NCI-H460 (cell line): ENCODE measurements at regions not wholly inside any gene's neighbourhood (a gene's known extent, or its start where the extent isn't known, plus 50 kb on each side); places are given as distances from the start of the nearest gene placed in this dataset.

Source experiments
- DNase-seq: peaks from one replicate; pipeline ENCODE4 v3.0.0-alpha.2; 2016; ENCODE audit warnings: low read depth; ENCODE audit errors: extremely low read depth

DNA sequence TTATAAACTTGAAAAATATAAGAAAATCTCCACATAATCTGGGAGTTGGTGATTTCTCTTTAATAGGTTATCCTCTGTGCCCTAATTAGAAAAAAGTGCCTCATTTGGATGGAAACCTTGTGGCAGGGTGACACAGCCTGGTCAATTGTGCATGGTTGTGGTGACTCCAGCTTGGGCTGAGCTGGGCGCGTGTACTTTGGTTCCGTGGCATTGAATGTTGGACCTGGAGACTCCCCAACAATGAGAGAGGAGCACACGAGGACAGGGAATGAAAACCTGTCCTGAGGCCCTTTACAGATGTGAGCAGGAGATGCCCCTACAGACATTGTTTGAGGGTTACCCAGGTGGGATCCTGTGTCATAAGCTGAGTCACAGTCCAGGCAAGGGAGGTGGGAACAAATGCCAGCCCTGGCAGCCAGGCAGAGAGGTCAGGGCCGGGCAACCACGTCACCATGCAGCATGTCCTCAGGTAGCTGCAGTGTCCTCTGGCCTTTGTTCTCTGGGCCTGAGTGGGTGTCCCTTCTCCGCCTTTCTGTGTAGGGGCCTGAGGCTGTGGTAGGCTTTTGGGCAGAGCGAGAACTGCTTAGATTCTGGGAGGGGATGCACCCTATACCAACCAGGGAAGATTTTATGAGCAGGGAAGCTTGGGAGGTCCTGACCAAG lies 147.4 kb upstream of the TBX20 start:
- no peak for DNase-seq

DNA sequence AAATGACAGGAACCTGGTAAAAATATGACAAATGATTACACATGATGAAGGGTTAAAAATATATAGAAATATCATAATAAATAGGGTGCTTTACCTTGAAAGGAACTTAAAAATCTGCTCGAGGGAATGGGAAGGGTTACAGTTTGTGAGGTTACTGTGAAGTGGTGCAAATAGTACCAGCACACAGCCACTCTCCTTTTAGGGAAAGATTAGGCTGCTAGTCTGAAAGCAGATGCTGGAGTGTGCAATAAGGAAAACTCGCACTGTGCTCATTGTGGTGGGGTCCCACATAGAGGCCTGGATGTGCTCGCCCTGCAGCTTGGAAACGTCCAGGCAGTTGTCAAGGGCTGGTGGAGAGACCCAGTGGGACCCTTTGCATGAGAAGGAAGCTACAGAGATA lies 145.9 kb upstream of the TBX20 start:
- no peak for DNase-seq

DNA sequence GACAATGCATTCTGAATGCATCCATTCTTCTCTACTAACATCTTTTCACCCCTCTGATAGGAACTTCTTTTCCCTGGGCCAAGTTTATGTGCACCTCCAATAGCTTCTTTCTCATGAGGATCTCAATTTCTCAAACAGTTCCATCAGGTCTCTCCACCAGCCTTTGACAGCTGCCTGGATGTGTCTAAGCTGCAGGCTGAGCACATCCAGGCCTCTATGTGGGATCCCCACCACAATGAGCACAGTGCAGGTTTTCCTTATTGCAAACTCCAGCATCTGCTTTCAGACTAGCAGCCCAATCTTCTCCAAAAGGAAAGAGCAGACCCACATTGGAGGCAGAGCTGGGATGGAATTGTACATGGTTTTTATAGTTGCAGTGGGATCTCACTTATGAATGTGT lies 145.3 kb upstream of the TBX20 start:
- no peak for DNase-seq

DNA sequence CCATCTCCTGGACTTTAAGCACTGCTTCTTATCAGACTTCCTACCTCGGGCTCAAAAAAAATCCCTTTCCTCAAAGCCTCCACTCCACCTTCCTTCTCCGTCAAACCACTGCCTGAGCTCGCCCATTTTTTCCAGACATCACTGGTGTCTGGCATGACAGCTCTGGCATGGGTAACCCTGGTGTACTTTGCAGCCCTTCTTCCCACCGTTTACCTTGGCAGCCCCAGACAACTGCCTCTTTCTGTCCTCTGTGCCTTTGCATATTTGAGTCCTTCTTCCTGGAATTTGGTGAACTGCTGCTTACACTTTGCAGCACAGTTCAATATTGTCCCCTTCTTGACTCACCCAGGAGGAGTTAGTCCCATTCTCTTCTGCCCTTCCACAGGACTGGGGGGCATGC lies 144.6 kb upstream of the TBX20 start:
- no peak for DNase-seq

DNA sequence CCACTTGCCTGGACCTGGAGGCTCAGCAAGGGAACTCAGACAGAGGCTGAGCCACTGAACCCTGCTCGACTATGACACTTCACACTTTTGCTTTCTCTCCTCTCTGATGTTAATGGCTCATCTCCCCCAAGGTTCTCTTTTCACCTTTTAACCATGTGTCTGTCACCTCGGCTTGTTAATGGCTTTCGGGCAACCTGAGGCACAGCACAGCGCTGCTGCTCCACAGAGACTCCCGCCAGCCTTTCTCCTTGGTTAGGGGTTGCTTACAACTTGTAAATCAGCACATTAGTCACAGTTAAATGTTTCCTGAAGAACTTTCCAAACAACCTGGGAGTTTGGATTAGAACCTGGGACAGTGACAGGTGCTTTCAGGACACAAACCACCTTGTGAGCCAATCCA lies 136.2 kb upstream of the TBX20 start:
- no peak for DNase-seq

DNA sequence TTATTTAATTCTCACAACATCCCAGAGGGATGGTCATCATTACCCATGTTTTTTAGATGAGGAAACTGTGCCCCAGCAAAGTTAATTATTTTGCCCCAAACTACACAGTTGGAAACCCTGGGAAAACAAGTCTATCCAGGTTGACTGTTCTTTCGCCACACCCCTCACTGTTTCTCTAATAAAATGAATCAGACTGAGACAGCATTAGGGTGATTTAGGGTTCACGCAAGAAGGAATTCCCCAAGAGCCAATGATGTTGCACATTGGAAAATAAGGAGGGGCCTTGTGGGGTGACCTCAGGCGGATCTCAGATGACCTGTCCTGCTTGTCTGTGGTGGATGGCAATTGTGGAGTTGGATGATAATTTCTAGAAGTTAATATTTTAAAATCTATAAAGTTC lies 135.7 kb upstream of the TBX20 start:
- no peak for DNase-seq

DNA sequence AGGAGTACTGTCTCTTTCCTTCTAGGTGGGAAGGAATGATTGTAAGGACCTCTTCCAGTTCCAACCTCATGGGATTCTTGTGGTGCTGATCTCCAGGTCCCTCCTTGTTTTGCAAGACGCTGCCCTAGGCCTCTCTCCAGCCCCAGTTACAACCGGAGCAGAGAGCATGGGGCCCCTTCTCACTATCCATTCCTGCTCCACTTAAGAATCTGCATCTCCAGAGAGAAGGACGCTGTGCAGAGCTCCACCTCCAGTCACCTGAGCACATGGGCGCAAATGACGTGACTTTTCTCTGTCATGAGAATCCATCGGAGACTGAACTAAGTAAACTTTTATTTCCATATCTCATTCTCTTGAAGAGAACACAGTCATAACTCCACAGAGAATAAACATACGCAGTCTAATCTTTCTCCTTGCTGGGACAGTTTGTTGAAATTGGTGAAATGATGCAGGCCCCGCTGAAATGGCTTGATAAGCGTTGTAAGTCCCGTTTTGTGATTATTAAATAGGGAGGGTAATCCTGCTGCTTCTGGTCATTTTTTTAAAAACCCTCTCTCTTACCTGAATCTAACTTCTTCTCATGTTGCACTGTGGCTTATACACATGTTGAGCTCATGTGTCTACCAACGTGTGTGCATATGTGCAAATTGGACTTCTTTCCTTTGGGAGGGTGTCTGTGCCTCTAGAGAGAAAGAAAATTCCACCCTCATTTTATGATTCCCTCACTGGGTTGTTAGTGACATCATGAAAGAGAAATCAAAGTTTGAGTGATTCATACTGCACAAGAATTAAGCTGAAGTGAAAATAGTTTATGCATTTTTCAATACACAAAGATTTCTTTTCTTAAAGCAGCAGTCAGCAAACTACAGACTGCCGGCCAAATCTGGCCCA lies 133.2 kb upstream of the TBX20 start:
- no peak for DNase-seq

DNA sequence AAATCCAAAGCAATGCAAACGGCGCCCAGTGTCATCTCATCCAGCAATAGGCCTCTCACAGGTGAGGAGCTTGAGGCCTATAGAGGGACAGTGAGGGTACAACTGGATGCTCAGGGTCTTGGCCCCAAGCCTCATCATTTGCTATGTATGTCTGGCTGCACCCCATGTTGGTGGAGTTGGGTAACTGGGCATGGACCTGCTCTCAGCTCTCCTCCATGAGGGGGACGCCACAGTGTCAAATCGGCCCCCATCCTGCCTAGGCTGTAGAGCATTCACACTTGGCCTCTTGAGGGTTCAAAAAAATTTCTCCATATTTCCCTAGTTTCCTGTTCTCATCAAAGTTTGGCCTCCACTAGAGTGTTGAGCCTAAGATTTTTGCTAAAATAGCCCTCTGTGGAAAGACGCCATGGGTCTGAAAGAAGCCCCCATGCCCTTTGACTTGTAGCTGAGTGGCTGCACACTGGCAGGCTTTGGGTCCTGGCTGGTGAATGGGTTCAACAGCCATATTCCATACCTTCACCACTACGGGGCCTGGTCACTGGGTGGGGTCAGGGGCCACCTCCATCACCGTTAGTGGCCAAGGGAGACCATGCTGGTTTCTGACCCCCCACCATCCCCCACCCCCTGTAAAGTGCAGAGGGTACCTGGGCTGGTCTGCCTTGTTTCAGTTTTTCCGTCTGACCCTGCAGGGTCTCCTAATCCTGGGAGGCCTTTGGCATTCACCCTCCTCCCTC lies 132.3 kb upstream of the TBX20 start:
- DNase-seq: no peak

DNA sequence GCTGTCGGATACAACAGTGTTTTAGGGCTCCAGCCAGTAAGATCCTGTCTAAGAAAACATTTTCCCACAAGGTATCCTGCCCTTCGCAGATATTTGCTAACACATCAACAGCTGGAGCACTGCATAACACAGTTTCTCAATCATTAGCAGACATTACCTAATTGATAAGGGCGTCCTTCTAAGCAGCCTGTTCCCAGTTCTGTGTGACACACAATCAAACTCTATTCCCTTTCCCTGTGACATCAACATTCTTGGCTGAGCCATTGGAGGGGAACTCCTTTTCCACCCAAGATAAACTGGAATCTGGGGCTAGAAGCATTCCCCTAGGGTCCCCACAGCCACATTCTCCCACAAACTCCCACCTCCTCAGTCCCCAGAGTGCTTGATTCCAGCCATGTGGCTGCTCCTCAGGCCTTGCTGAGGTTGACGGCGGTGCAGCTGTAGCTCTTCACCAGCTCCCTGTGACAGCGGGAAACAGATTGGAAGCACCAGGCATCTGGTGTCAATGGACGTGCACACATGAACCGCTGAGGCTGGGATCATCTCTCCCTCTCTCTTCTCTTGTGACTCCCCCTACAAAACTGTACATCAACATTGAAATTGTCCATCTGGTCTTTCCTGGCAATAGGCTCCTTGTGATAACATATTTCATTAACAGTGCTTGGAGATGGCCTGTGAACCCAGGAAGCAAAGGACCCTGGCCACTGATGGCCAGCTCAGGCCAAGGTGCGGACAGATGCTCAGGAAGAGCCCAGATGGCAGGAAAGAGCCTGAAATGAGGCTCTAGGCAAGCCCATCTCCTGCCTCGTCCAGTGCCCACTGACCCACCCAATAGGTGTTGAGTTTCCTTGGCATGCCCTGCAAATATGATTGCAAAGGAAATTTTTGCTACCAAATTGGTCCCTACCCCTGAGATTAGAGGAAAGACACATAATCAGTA lies 131.1 kb upstream of the TBX20 start:
- no peak for DNase-seq

DNA sequence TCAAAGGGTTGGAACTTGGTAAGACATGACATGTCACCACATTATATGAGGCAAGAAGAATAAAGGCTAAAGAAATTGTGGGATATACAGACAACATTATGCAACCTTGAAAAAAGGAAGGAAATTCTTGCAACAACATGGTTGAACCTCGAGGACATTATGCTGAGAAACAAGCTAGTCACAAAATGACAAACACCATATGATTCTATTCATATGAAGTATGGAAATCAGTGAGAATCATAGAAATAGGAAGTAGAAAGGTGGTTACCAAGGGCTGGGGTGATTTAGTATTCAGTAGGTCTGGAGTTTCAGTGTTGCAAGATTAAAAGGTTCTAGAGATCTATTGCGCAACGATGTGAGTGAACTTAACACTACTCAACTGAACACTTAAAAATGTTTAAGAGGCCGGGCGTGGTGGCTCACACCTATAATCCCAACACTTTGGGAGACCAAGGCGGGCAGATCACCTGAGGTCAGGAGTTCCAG lies 126.9 kb upstream of the TBX20 start:
- DNase-seq: no peak

DNA sequence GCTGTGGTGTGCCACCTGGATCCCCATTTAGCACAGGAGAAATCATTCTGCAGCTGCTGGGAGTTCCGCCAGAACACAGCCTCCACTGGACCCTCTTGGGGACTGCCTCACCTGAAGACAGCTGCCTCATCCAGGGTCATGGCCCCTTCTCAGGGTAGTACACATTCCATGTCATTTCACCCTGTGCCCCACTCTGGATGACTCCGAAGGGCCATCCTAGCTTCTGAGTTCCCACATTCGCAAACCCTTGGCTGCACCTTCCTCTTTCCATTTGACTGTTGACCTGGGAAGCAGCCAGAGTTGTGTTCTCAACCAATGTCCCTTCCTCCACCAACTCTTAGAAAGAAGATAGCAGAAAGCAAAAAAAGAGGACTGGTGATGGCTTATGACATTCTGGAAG lies 125.6 kb upstream of the TBX20 start:
- no peak for DNase-seq

DNA sequence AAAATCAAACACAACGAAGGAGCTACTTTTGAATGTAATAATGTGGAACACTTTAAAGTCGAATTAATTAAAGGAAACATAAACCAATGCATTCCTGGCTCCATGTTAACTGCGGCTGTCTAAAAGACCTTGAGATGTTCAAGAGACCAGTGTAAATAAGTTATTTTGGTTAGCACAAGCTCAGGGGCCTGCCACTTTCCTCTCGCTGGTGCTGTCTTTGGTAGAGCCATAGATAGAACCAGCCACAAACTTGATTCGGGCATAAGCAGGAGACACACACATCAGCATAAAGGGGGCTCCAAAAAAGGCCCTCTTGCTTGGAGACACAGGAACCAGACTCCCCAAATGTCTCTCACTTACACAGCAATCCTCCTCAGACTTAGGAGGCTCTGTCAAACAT lies 121.6 kb upstream of the TBX20 start:
- DNase-seq: no peak

DNA sequence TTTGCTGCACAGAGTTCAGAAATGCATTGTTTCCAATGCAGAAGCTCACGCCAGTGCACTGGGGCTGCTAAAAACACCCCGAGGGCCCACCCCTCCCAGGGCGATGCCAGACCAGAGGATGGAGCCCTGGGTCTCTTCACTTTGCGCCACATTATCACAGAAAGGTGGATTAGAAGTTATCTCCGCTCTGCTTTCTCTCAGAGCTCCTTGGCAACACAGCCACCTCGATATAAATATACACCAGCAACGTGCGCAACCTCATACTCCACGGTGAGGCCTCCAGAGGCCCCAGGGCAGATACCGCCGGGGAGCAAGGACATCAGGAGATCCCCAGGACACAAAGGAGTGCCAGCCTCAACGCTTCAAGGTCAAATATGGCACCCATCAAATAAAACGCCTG lies 121.0 kb upstream of the TBX20 start:
- DNase-seq: no peak

DNA sequence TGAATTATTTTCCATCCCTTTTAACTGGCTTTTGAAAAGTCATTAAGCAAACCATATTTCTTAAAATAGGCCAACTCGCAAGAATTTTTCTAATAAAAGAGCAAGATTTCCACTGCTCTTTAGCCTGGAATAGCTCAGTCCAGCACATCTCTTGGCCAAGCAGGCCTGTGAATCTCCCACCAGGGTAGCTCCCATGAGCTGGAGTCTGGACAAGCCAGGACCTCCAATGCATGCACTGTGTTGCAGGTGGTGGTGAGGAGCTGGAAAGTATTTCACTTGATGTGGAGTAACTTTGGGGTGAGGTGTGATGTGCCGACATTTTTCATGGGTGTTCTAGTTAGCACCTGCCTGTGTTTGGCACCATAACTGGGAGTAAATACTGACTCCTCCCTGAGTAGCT lies 117.3 kb upstream of the TBX20 start:
- no peak for DNase-seq

DNA sequence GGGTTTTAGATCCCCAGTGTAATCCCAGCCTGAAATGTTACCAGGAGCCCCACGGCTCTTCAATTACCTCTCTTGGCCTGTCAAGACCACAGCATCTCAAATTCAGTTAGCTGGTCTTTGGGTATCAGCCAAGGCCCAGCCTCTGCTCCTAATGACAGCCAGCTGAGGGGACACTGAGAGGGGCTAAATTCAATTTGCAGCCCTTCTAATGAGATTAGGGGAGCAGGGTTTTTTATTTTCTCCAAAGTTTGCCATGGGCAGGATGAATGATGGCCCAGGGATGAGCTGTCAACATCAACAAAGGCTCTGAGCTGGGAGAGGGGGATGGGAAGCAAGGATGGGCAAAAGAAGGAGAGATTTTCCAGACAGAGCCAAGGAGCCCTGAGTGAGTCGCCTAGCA lies 116.8 kb upstream of the TBX20 start:
- no peak for DNase-seq

DNA sequence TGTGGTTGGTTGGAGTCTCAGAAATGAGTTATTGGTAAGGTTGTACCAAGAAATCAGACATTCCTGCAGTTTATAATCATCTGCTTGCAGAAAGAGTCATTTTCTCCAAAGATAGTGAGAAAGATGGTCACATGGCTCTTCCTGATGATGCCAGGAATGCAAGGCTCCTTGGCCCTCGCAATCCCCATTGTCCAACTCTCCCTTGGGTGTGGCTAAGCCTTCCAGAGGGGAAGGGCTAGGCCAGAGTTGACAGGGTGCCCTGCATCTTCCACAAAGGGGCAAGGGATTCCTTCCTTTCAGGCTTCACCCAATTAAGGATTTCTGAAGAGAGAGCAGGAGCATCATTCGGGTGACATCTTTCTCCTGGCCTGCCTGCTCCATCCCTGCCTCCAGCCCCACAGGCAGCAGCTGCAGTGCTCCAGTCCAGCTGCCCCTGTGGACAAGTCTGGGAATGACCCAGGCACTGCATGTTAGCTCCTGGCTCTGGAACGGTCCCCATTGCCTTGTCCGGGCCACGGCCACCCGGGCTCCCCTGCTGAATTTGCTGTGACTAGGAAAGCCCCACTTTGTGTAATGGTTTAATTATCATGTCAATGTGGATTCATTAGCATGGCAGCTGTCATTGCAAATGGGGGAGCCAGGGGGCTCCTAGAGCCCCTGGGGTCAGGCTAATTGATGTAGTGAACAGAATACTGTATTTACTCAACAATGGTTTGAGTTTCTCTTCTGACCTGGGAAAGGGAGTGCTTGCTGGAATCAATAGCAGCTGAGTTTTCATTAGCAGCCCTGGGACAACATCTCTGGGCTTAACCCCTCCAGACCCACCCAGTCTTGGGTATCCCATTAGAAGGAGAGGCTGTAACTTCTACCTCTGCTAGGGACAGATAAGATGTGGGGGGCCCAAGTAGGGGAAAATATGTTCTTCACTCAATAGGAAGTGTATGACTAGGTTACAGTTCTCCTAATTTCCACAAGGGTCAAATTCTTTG lies 112.6 kb upstream of the TBX20 start:
- no peak for DNase-seq

DNA sequence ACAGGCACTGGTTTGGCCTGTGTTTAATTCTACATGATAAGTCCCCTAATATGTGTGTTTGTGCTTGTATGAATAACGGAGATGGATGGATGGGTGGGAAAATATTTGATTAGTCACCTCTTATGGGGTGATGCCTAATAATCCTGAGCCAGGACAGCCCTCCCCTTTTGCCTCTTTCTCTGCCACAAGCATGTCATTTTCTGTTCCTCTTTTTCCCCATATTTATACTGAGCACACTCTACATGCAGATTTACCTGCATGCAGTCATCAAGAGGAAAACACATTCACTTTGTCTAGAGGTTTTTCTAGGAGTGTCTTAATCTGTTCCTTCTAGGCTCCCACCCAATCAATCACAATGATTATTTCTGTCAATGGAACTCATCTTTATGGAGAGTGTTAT lies 111.6 kb upstream of the TBX20 start:
- no peak for DNase-seq

DNA sequence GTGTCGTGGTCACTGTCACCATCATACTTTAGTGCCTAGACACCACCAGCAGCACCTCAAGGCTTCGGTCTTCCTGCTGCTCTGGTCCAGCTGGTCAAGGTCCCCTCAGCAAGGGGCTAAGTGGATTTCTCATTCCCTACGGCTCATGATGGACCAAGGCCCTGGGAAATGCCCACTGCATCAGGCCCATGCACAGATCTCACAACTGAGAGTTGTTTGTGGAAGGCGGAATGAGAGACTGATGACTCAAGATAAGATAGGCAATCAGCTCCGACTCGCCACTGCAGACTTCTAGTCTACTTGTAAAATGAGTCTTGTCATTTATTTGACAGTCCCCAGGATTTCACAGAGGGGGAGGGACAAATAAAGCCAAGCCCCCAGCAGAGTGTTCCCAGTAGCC lies 108.4 kb upstream of the TBX20 start:
- DNase-seq: no peak

DNA sequence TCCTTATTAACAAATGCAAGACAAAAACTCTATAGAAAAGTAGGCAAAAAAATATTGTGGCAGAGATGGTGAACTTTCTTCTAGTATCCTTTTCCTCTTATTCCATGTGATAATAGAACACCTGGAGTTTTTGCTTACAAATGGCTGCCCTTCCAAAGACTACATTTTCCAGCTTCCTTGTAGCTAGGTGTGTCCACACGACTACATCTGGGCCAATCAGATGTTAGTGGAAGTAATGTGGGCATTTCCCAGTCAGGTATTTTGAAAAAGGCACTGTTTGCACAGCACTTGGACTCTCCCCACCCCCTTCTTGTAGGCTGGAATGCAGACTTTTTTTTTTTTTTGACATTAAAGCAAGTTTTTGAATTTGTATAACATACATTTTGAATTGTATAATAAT lies 105.5 kb upstream of the TBX20 start:
- no peak for DNase-seq
